ENCODE measurements at regions not wholly inside any gene's neighbourhood (a gene's known extent, or its start where the extent isn't known, plus 50 kb on each side); places are given as distances from the start of the nearest gene placed in this dataset.
"Not testable (repeated sequence)": the region's sequence is repeated elsewhere in the genome, so short reads cannot be mapped to it uniquely, and the experiment has no call there.

DNA sequence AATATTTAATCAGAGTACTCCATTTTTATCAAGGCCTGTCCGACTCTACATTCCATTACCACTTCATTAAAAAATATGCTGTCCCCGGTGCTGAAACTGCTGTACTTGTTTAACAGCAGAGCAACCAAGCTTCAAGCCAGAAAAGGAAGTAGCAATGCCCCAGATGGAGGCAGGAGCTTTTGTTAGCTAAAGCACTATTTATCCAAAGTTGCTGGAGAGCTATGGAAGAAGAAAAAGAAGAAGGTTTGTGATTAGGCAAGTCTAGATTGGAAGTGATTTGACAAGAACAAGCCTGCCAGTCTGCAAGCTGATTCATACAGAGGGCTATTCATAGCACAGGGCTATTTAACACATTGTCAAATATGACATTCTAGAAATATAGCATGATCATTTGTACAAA lies 160.9 kb upstream of the SPTLC3 start:
- H3K4me2 ChIP-seq (ENCODE audit: extremely low read depth, insufficient read depth, low read length), result no peak overlapping the region
- no peaks in the 10 kb centered on the region for H4K20me1 ChIP-seq (ENCODE audit: control insufficient read depth, extremely low read depth, insufficient read depth, low read length)
- no peaks in the 10 kb centered on the region for H3K36me3 ChIP-seq (ENCODE audit: control insufficient read depth, insufficient read depth, low read length)
- no peaks in the 10 kb centered on the region for H3K9me3 ChIP-seq (ENCODE audit: control insufficient read depth, insufficient read depth, low read depth, low read length)
- no peaks in the 10 kb centered on the region for H3K4me1 ChIP-seq (ENCODE audit: control insufficient read depth, extremely low read depth, insufficient read depth, low read length)
- no peak for DNase-seq (ENCODE audit: low read depth in 2 of 2)
- no peak overlapping the region for H3K9ac ChIP-seq (ENCODE audit: insufficient read depth, low read length)
- no peaks in the 10 kb centered on the region for H3K27me3 ChIP-seq (ENCODE audit: control insufficient read depth, insufficient read depth, low read length)
- H3K4me3 ChIP-seq (replicated peaks in 1 of 4; ENCODE audit: control extremely low read depth in 1 of 4, insufficient read depth in 1 of 4, low read depth in 3 of 4, low read length in 4 of 4), result no peak overlapping the region
- no peak for TF ChIP-seq EZH2 (IDR thresholded peaks at IDR 0.05; ENCODE audit: low read length, missing control alignments)
- TF ChIP-seq, protein P1, sequence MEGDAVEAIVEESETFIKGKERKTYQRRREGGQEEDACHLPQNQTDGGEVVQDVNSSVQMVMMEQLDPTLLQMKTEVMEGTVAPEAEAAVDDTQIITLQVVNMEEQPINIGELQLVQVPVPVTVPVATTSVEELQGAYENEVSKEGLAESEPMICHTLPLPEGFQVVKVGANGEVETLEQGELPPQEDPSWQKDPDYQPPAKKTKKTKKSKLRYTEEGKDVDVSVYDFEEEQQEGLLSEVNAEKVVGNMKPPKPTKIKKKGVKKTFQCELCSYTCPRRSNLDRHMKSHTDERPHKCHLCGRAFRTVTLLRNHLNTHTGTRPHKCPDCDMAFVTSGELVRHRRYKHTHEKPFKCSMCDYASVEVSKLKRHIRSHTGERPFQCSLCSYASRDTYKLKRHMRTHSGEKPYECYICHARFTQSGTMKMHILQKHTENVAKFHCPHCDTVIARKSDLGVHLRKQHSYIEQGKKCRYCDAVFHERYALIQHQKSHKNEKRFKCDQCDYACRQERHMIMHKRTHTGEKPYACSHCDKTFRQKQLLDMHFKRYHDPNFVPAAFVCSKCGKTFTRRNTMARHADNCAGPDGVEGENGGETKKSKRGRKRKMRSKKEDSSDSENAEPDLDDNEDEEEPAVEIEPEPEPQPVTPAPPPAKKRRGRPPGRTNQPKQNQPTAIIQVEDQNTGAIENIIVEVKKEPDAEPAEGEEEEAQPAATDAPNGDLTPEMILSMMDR (conservative IDR thresholded peaks at IDR 0.05 in 1 of 2, IDR thresholded peaks at IDR 0.05 in 1 of 2; ENCODE audit: low read depth in 1 of 2, low read length in 2 of 2), result no peak
- H2AFZ ChIP-seq (ENCODE audit: low read length), result no peak overlapping the region
- H3K27ac ChIP-seq (ENCODE audit: insufficient read depth, low read length), result no peak overlapping the region
- no peaks in the 10 kb centered on the region for H3K79me2 ChIP-seq (ENCODE audit: control insufficient read depth, insufficient read depth, low read length)

DNA sequence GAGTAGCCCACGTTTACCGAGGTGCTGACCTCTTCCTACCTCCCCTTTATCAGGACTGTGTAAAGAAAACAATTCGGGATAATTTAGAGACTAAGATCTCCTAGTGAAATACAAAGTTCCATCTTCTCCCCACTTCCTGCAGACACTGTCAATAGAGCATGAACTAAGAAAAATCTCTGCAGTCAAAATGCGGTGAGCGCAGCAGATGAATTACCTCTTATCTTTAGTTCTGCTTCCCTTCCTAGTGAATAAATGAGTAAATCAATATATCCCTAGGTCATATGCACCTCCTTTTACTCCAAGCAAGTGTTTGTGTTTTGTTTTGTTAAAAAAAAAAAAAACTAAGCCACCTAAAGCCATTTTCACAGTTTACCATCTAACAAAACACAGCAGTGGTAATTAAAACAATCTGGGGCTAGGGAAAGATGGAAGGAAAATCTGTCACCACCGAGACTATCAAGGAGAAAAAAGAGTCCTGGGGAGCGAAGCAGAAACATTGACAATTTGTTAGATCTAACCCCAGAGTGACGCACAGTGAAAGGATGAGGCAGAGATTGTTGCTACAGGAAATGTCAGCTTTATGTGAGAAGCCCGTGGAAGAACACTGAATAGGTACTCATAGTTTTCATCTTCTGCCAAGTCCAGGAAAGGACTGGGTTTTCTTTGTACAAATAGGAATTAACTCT lies 159.4 kb upstream of the SPTLC3 start:
- Histone ChIP-seq H3K4me3 (replicated peaks in 1 of 4; ENCODE audit: control extremely low read depth in 1 of 4, insufficient read depth in 1 of 4, low read depth in 3 of 4, low read length in 4 of 4) (no peak overlapping the region), H3K27ac (ENCODE audit: insufficient read depth, low read length) (no peak overlapping the region), H3K9ac (ENCODE audit: insufficient read depth, low read length) (no peak overlapping the region), H3K4me1 (ENCODE audit: control insufficient read depth, extremely low read depth, insufficient read depth, low read length) (no peaks in the 10 kb centered on the region), H3K4me2 (ENCODE audit: extremely low read depth, insufficient read depth, low read length) (no peak overlapping the region), H4K20me1 (ENCODE audit: control insufficient read depth, extremely low read depth, insufficient read depth, low read length) (no peaks in the 10 kb centered on the region), H3K9me3 (ENCODE audit: control insufficient read depth, insufficient read depth, low read depth, low read length) (no peaks in the 10 kb centered on the region), H3K36me3 (ENCODE audit: control insufficient read depth, insufficient read depth, low read length) (no peaks in the 10 kb centered on the region), H3K27me3 (ENCODE audit: control insufficient read depth, insufficient read depth, low read length) (no peaks in the 10 kb centered on the region), H2AFZ (ENCODE audit: low read length) (no peak overlapping the region), H3K79me2 (ENCODE audit: control insufficient read depth, insufficient read depth, low read length) (no peaks in the 10 kb centered on the region)
- TF ChIP-seq EZH2 (IDR thresholded peaks at IDR 0.05; ENCODE audit: low read length, missing control alignments), result no peak
- TF ChIP-seq, protein P1 (conservative IDR thresholded peaks at IDR 0.05 in 1 of 2, IDR thresholded peaks at IDR 0.05 in 1 of 2; ENCODE audit: low read depth in 1 of 2, low read length in 2 of 2), result no peak
- no peak for DNase-seq (ENCODE audit: low read depth in 2 of 2)

DNA sequence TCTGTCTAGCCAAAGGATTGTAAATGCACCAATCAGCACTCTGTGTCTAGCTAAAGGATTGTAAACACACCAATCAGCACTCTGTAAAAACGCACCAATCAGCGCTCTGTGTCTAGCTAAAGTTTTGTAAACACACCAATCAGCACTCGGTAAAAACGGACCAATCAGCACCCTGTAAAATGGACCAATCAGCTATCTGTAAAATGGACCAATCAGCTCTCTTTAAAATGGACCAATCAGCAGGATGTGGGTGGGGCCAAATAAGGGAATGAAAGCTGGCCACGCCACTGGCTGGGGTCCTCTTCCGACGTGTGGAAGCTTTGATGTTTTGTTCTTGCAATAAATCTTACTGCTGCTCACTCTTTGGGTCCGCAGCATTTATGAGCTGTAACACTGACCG lies 151.1 kb upstream of the SPTLC3 start:
- not testable (repeated sequence) for H3K9ac ChIP-seq (ENCODE audit: insufficient read depth, low read length); H3K9me3 ChIP-seq (ENCODE audit: control insufficient read depth, insufficient read depth, low read depth, low read length); H3K27ac ChIP-seq (ENCODE audit: insufficient read depth, low read length); DNase-seq (ENCODE audit: low read depth in 2 of 2); H2AFZ ChIP-seq (ENCODE audit: low read length); H3K36me3 ChIP-seq (ENCODE audit: control insufficient read depth, insufficient read depth, low read length); H3K4me2 ChIP-seq (ENCODE audit: extremely low read depth, insufficient read depth, low read length); H4K20me1 ChIP-seq (ENCODE audit: control insufficient read depth, extremely low read depth, insufficient read depth, low read length); H3K4me1 ChIP-seq (ENCODE audit: control insufficient read depth, extremely low read depth, insufficient read depth, low read length); H3K27me3 ChIP-seq (ENCODE audit: control insufficient read depth, insufficient read depth, low read length); H3K79me2 ChIP-seq (ENCODE audit: control insufficient read depth, insufficient read depth, low read length); H3K4me3 ChIP-seq (replicated peaks in 1 of 4; ENCODE audit: control extremely low read depth in 1 of 4, insufficient read depth in 1 of 4, low read depth in 3 of 4, low read length in 4 of 4)
